ENCODE measurements at regions not wholly inside any gene's neighbourhood (a gene's known extent, or its start where the extent isn't known, plus 50 kb on each side); places are given as distances from the start of the nearest gene placed in this dataset.

- Histone ChIP-seq H3K4me3 (replicated peaks in 1 of 3) (no peak overlapping the region), H3K27me3 (no peaks in the 10 kb centered on the region), H3K36me3 (no peaks in the 10 kb centered on the region), H3K4me1 (no peaks in the 10 kb centered on the region), H3K9me3 (no peaks in the 10 kb centered on the region), H3K27ac (no peak overlapping the region)
- intact Hi-C loops (cut with DNase I), result no loop called here
- TF ChIP-seq POLR2A (IDR thresholded peaks at IDR 0.05), result no peak
- no peak for TF ChIP-seq CTCF (IDR thresholded peaks at IDR 0.05)
- DNase-seq, result no peak
These were observed 400.5 kb upstream of the MEIS1 start for GRCh38 chr2:66034467-66034866.

DNA sequence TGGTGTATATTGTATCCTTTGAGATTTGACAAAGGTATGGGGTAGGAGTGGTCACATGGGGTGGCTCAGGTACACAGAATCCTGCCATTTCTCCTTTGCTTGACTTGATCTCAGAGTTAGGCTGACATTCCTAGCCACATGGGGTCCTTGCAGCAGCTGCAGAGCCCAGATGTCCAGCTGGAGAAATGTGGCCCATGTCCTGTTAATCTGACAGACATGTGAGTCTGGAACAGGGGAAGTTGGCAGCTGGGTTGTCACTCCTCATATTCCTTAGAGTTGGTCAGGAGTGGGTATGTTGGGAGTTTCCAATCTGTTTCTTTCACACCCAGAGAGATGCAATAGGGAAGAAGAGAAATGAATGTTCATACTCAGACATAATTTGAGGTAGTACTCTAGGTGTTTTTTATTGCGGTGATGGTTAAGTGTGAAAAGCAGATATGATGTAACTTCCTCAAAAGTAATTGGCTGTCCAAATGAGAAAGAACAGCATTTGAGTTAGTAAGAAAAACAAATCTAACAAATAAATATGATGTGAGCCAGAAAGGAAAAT, 402.6 kb upstream of the MEIS1 start:
- DNase-seq, result no peak
- intact Hi-C loops (cut with DNase I), result no loop called here
- no peaks in the 10 kb centered on the region for H3K9me3 ChIP-seq
- 97 to 98% methylated on average over 1 of the region's 1 CpG for WGBS, 2 donors
- no peaks in the 10 kb centered on the region for H3K36me3 ChIP-seq
- H3K4me3 ChIP-seq (replicated peaks in 1 of 3), result no peak overlapping the region
- no peaks in the 10 kb centered on the region for H3K27me3 ChIP-seq
- no peak overlapping the region for H3K27ac ChIP-seq
- H3K4me1 ChIP-seq, result no peaks in the 10 kb centered on the region
- TF ChIP-seq POLR2A (IDR thresholded peaks at IDR 0.05) (no peak), CTCF (IDR thresholded peaks at IDR 0.05) (no peak)

- no peaks in the 10 kb centered on the region for H3K4me1 ChIP-seq
- intact Hi-C loops (cut with DNase I), result no loop called here
- DNase-seq, result no peak
- no peak for TF ChIP-seq POLR2A (IDR thresholded peaks at IDR 0.05)
- TF ChIP-seq CTCF (IDR thresholded peaks at IDR 0.05), result no peak
- H3K4me3 ChIP-seq (replicated peaks in 1 of 3), result no peak overlapping the region
- no peaks in the 10 kb centered on the region for H3K36me3 ChIP-seq
- no peaks in the 10 kb centered on the region for H3K27me3 ChIP-seq
- WGBS, 2 donors, result 81 to 87% methylated on average over 4 of the region's 4 CpGs
- H3K27ac ChIP-seq, result no peak overlapping the region
- H3K9me3 ChIP-seq, result no peaks in the 10 kb centered on the region
These were observed 403.7 kb upstream of the MEIS1 start for GRCh38 chr2:66031236-66031635.

DNA sequence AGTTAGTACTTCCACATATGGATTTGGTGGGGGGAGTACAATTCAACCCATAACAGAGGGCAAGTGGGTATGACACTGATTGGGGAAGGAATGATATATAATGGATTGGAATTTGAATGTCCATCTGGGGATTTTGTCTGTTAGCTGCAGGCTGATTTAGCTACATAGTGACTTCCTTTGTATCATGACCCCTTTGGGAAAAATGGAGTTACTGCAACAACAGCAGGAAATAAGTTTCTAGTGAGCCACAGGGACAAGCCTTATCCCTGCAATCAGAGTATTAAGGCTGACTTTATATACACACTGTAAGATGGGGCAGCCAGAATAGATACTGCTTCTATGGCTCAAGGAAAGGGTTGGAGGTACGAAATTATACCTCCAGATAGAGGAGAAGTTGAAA, 404.4 kb upstream of the MEIS1 start:
- no peak for TF ChIP-seq CTCF (IDR thresholded peaks at IDR 0.05)
- no peak for TF ChIP-seq POLR2A (IDR thresholded peaks at IDR 0.05)
- Histone ChIP-seq H3K9me3 (no peaks in the 10 kb centered on the region), H3K4me1 (no peaks in the 10 kb centered on the region), H3K27ac (no peak overlapping the region), H3K36me3 (no peaks in the 10 kb centered on the region), H3K4me3 (replicated peaks in 1 of 3) (no peak overlapping the region), H3K27me3 (no peaks in the 10 kb centered on the region)
- intact Hi-C loops (cut with DNase I), result no loop called here
- 77 to 86% methylated on average over 1 of the region's 1 CpG for WGBS, 2 donors
- DNase-seq, result no peak

DNA sequence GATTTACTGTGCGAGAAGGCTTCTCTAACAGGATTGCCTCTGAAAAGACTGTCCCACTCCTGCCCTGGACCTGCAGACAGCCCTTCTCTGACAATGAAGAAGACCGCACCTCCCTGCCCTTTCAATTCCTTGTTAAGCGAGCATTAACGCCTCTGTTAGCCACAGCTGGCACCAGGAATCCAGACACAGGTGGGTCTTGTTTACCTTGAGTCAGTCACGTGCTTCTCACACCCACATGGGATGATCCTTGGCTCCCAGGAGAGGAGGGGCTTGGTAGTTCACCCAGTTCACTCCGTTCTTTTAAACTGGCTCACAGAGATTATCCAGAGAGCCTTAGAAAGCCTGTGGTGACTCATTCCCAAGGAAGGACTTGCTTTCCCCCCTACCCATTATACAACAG, 410.5 kb upstream of the MEIS1 start:
- H3K36me3 ChIP-seq, result no peaks in the 10 kb centered on the region
- H3K4me1 ChIP-seq, result no peaks in the 10 kb centered on the region
- no peak for DNase-seq
- no peak for TF ChIP-seq POLR2A (IDR thresholded peaks at IDR 0.05)
- H3K27ac ChIP-seq, result no peak overlapping the region
- intact Hi-C loops (cut with DNase I), result no loop called here
- no peaks in the 10 kb centered on the region for H3K27me3 ChIP-seq
- H3K4me3 ChIP-seq (replicated peaks in 1 of 3), result no peak overlapping the region
- H3K9me3 ChIP-seq, result no peaks in the 10 kb centered on the region
- WGBS, 2 donors, result 40 to 64% methylated on average over 6 of the region's 6 CpGs

DNA sequence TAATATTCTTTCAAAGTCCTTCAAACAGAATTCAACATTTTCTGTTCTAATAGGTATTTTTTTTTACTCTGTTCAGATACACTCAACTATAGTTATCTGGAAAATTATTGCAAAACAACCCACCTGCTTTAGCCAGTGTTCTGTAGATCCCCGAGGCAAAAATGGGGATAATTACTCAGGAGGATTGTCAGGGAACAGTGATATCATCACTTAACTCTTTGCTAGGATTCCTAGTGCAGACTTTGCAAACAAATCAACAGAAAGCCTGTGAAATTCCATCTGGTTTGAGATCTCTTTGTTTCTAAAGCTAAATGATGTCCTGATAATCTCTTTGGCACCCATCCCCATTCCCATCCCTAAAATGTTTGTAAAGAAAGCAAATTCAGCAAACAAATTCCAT, 413.6 kb upstream of the MEIS1 start:
- intact Hi-C loops (cut with DNase I), result no loop called here
- TF ChIP-seq POLR2A (IDR thresholded peaks at IDR 0.05) (no peak), CTCF (IDR thresholded peaks at IDR 0.05) (no peak)
- no peaks in the 10 kb centered on the region for H3K36me3 ChIP-seq
- no peak for DNase-seq
- H3K27ac ChIP-seq, result no peak overlapping the region
- H3K4me1 ChIP-seq, result no peaks in the 10 kb centered on the region
- no peaks in the 10 kb centered on the region for H3K27me3 ChIP-seq
- no peak overlapping the region for H3K4me3 ChIP-seq (replicated peaks in 1 of 3)
- no peaks in the 10 kb centered on the region for H3K9me3 ChIP-seq
- WGBS, 2 donors, result 16 to 17% methylated on average over 1 of the region's 1 CpG
